Ovary (tissue), 3 donors: ENCODE measurements at regions not wholly inside any gene's neighbourhood (a gene's known extent, or its start where the extent isn't known, plus 50 kb on each side); places are given as distances from the start of the nearest gene placed in this dataset.
"Not testable (repeated sequence)": the region's sequence is repeated elsewhere in the genome, so short reads cannot be mapped to it uniquely, and the experiment has no call there.

ENCODE experiments used
- CTCF ChIP-seq, 3 donors: fragments of 450-650 bp in 2 of 3; fragments of 200-600 bp in 1 of 3; IDR thresholded peaks; one replicate each; pipeline versions ENCODE4 v1.5.1 to v1.8.0; 2016 to 2022; ENCODE audit warnings: antibody characterized with exemption in 3 of 3, mild to moderate bottlenecking in 1 of 3
- EP300 ChIP-seq: sonication (generic); formaldehyde crosslinking; IDR thresholded peaks from one replicate; pipeline ENCODE4 v1.6.1; 2017; ENCODE audit warnings: antibody characterized with exemption
- POLR2A ChIP-seq: fragments of 450-650 bp; IDR thresholded peaks from one replicate; pipeline ENCODE4 v1.6.1; 2017; ENCODE audit warnings: antibody characterized with exemption, mild to moderate bottlenecking, moderate library complexity
- donor health status: DM: no; HTN: no; CAD: no.

GRCh38 chr7:150046290-150047194 is 172.8 kb downstream of the ATP6V0E2 start:
- not testable (repeated sequence) for TF ChIP-seq CTCF (IDR thresholded peaks at IDR 0.05); POLR2A; EP300
